IPS-15b (cell line): ENCODE measurements at regions not wholly inside any gene's neighbourhood (a gene's known extent, or its start where the extent isn't known, plus 50 kb on each side); places are given as distances from the start of the nearest gene placed in this dataset.

ENCODE experiments used
- H3K27me3 ChIP-seq: one replicate; pipeline ENCODE4 v1.6.1; 2013; ENCODE audit warnings: low read length; ENCODE audit not compliant: control insufficient read depth, insufficient read depth
- H3K36me3 ChIP-seq: one replicate; pipeline ENCODE4 v1.6.1; 2013; ENCODE audit warnings: low read length; ENCODE audit not compliant: control insufficient read depth, insufficient read depth
- H3K4me1 ChIP-seq: one replicate; pipeline ENCODE4 v1.6.1; 2013; ENCODE audit warnings: mild to moderate bottlenecking, low read length; ENCODE audit not compliant: control insufficient read depth, insufficient read depth
- H3K4me3 ChIP-seq: one replicate; pipeline ENCODE4 v1.5.1; 2013; ENCODE audit warnings: low read depth, low read length
- H3K9ac ChIP-seq: one replicate; pipeline ENCODE4 v1.6.1; 2013; ENCODE audit warnings: low read depth, mild to moderate bottlenecking, low read length
- H3K9me3 ChIP-seq: one replicate; pipeline ENCODE4 v1.6.1; 2013; ENCODE audit warnings: mild to moderate bottlenecking, low read length; ENCODE audit not compliant: control insufficient read depth, insufficient read depth

- Histone ChIP-seq H3K36me3 (no peaks in the 10 kb centered on the region), H3K4me1 (peaks cover 3% of the 10 kb centered on the region), H3K9me3 (no peaks in the 10 kb centered on the region), H3K9ac (no peak overlapping the region), H3K4me3 (no peak overlapping the region), H3K27me3 (no peaks in the 10 kb centered on the region)
These were observed 89.9 kb upstream of the NEDD9 start for GRCh38 chr6:11322252-11322885.

GRCh38 chr6:11320914-11321597 is 88.6 kb upstream of the NEDD9 start:
- H3K4me1 ChIP-seq = peaks cover 3% of the 10 kb centered on the region
- no peak overlapping the region for H3K4me3 ChIP-seq
- H3K36me3 ChIP-seq = no peaks in the 10 kb centered on the region

GRCh38 chr6:11318835-11319813 is 86.7 kb upstream of the NEDD9 start:
- Histone ChIP-seq H3K36me3 (no peaks in the 10 kb centered on the region), H3K9ac (no peak overlapping the region), H3K9me3 (no peaks in the 10 kb centered on the region), H3K4me3 (no peak overlapping the region), H3K4me1 (no peaks in the 10 kb centered on the region), H3K27me3 (no peaks in the 10 kb centered on the region)

More at GRCh38 chr6:11320914-11321597, 88.6 kb upstream of the NEDD9 start:
- Histone ChIP-seq H3K9ac (no peak overlapping the region), H3K9me3 (no peaks in the 10 kb centered on the region), H3K27me3 (no peaks in the 10 kb centered on the region)

- H3K4me1 ChIP-seq = no peaks in the 10 kb centered on the region
- no peak overlapping the region for H3K9ac ChIP-seq
These were observed 85.7 kb upstream of the NEDD9 start for GRCh38 chr6:11317885-11318771.

GRCh38 chr6:11315743-11316437 is 83.4 kb upstream of the NEDD9 start:
- no peaks in the 10 kb centered on the region for H3K27me3 ChIP-seq
- no peak overlapping the region for H3K4me3 ChIP-seq
- no peaks in the 10 kb centered on the region for H3K9me3 ChIP-seq
- H3K4me1 ChIP-seq = no peaks in the 10 kb centered on the region
- no peak overlapping the region for H3K9ac ChIP-seq
- H3K36me3 ChIP-seq = no peaks in the 10 kb centered on the region

More at GRCh38 chr6:11317885-11318771, 85.7 kb upstream of the NEDD9 start:
- Histone ChIP-seq H3K4me3 (no peak overlapping the region), H3K27me3 (no peaks in the 10 kb centered on the region), H3K36me3 (no peaks in the 10 kb centered on the region), H3K9me3 (no peaks in the 10 kb centered on the region)

- Histone ChIP-seq H3K4me3 (no peak overlapping the region), H3K4me1 (no peaks in the 10 kb centered on the region), H3K9ac (no peak overlapping the region), H3K27me3 (no peaks in the 10 kb centered on the region), H3K36me3 (no peaks in the 10 kb centered on the region), H3K9me3 (no peaks in the 10 kb centered on the region)
These were observed 80.7 kb upstream of the NEDD9 start for GRCh38 chr6:11313207-11313606.

- Histone ChIP-seq H3K4me3 (no peak overlapping the region), H3K9me3 (no peaks in the 10 kb centered on the region), H3K4me1 (no peaks in the 10 kb centered on the region), H3K27me3 (no peaks in the 10 kb centered on the region), H3K36me3 (no peaks in the 10 kb centered on the region), H3K9ac (no peak overlapping the region)
These were observed 79.5 kb upstream of the NEDD9 start for GRCh38 chr6:11311970-11312369.

GRCh38 chr6:11309947-11310665 is 77.6 kb upstream of the NEDD9 start:
- Histone ChIP-seq H3K9ac (no peak overlapping the region), H3K36me3 (no peaks in the 10 kb centered on the region), H3K4me1 (no peaks in the 10 kb centered on the region), H3K9me3 (no peaks in the 10 kb centered on the region), H3K27me3 (no peaks in the 10 kb centered on the region), H3K4me3 (no peak overlapping the region)

- H3K9me3 ChIP-seq = no peaks in the 10 kb centered on the region
- no peaks in the 10 kb centered on the region for H3K27me3 ChIP-seq
- no peaks in the 10 kb centered on the region for H3K4me1 ChIP-seq
- H3K9ac ChIP-seq = no peak overlapping the region
- H3K4me3 ChIP-seq = no peak overlapping the region
- H3K36me3 ChIP-seq = no peaks in the 10 kb centered on the region
These were observed 74.8 kb upstream of the NEDD9 start for GRCh38 chr6:11307226-11307625.

GRCh38 chr6:11304946-11305345 is 72.5 kb upstream of the NEDD9 start:
- Histone ChIP-seq H3K9me3 (no peaks in the 10 kb centered on the region), H3K4me3 (no peak overlapping the region), H3K4me1 (no peaks in the 10 kb centered on the region), H3K9ac (no peak overlapping the region), H3K27me3 (no peaks in the 10 kb centered on the region), H3K36me3 (no peaks in the 10 kb centered on the region)
